ENCODE measurements at regions not wholly inside any gene's neighbourhood (a gene's known extent, or its start where the extent isn't known, plus 50 kb on each side); places are given as distances from the start of the nearest gene placed in this dataset.

DNA sequence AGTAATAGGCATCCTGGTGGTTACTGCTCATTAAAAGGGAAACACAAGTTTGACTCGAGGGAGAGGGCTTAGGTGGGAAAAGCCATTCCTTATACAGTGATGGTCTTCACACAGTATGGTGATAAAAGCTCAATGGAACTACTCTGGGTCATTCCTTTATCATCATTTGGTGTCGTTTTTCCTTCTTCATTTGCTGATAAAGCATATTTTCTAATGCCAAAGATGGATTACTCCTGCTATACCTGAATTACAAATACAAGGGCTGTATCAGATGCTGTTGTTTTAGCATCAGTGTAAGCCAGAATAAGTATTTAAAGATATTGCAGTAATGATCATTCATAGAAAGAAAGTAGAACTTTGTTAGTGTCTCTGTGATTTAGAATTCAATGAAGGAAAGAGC, 563.7 kb downstream of the PLCL1 start:
- Mint-ChIP-seq H3K9me3 (no peaks in the 10 kb centered on the region), H3K4me3 (no peak overlapping the region), H3K27me3 (ENCODE audit: low read depth) (peaks cover 5% of the 10 kb centered on the region), H3K27ac (no peak overlapping the region), H3K4me1 (no peaks in the 10 kb centered on the region), H3K36me3 (ENCODE audit: low read depth) (no peaks in the 10 kb centered on the region)
- TF ChIP-seq, protein P1, sequence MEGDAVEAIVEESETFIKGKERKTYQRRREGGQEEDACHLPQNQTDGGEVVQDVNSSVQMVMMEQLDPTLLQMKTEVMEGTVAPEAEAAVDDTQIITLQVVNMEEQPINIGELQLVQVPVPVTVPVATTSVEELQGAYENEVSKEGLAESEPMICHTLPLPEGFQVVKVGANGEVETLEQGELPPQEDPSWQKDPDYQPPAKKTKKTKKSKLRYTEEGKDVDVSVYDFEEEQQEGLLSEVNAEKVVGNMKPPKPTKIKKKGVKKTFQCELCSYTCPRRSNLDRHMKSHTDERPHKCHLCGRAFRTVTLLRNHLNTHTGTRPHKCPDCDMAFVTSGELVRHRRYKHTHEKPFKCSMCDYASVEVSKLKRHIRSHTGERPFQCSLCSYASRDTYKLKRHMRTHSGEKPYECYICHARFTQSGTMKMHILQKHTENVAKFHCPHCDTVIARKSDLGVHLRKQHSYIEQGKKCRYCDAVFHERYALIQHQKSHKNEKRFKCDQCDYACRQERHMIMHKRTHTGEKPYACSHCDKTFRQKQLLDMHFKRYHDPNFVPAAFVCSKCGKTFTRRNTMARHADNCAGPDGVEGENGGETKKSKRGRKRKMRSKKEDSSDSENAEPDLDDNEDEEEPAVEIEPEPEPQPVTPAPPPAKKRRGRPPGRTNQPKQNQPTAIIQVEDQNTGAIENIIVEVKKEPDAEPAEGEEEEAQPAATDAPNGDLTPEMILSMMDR (IDR thresholded peaks at IDR 0.05; ENCODE audit: unreplicated experiment in 3 of 3) = no peak

DNA sequence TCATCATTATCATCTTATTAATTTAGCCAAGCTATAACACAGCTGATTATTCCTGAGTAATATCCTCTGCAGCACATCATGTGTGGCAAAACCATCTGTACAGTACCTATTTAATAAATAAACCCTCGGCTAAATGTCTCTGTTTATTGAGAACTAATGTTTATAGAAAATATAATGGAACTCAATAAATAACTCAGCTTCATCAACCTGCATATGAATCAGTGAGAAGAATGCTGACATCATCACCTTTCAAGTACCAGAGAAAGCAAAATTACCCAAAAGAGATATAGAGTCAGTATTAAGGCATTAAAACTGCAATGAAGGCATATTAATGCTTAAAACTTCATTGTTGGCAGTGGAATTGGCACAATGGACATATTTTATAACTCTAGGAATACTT, 558.3 kb downstream of the PLCL1 start:
- H3K4me1 Mint-ChIP-seq = no peaks in the 10 kb centered on the region
- no peak overlapping the region for H3K27ac Mint-ChIP-seq
- no peaks in the 10 kb centered on the region for H3K9me3 Mint-ChIP-seq
- H3K27me3 Mint-ChIP-seq (ENCODE audit: low read depth) = peaks cover 7% of the 10 kb centered on the region
- H3K4me3 Mint-ChIP-seq = no peak overlapping the region
- no peaks in the 10 kb centered on the region for H3K36me3 Mint-ChIP-seq (ENCODE audit: low read depth)
- TF ChIP-seq, protein P1 (IDR thresholded peaks at IDR 0.05; ENCODE audit: unreplicated experiment in 3 of 3) = no peak

DNA sequence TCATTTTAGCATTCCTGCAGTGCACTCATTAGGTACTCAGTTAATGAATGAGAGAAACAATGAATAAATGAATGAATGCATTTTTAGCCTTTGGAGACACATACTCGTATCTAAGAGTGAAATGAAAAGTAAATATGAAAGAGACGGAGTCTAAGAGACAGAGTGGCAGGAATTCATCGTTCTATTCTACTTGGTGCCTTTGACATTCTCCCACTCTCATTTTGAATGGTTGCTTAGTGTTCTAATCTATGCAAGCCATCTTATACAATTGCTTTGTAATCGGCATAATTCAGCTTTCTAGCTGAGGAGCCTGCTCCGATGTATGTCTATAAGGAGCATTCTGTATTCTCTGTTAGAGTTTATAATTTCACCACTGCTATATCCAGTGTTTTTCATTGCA, 554.9 kb downstream of the PLCL1 start:
- no peaks in the 10 kb centered on the region for H3K36me3 Mint-ChIP-seq (ENCODE audit: low read depth)
- H3K4me1 Mint-ChIP-seq = no peaks in the 10 kb centered on the region
- peaks cover 8% of the 10 kb centered on the region for H3K27me3 Mint-ChIP-seq (ENCODE audit: low read depth)
- no peak overlapping the region for H3K4me3 Mint-ChIP-seq
- TF ChIP-seq, protein P1 (IDR thresholded peaks at IDR 0.05; ENCODE audit: unreplicated experiment in 3 of 3) = no peak
- no peaks in the 10 kb centered on the region for H3K9me3 Mint-ChIP-seq
- no peak overlapping the region for H3K27ac Mint-ChIP-seq

GRCh38 chr2:198356157-198356556, 551.8 kb downstream of the PLCL1 start:
- Mint-ChIP-seq H3K27me3 (ENCODE audit: low read depth) (peaks cover 19% of the 10 kb centered on the region), H3K4me3 (no peak overlapping the region), H3K36me3 (ENCODE audit: low read depth) (no peaks in the 10 kb centered on the region), H3K27ac (no peak overlapping the region), H3K4me1 (no peaks in the 10 kb centered on the region), H3K9me3 (no peaks in the 10 kb centered on the region)
- TF ChIP-seq, protein P1 (IDR thresholded peaks at IDR 0.05; ENCODE audit: unreplicated experiment in 3 of 3) = no peak

DNA sequence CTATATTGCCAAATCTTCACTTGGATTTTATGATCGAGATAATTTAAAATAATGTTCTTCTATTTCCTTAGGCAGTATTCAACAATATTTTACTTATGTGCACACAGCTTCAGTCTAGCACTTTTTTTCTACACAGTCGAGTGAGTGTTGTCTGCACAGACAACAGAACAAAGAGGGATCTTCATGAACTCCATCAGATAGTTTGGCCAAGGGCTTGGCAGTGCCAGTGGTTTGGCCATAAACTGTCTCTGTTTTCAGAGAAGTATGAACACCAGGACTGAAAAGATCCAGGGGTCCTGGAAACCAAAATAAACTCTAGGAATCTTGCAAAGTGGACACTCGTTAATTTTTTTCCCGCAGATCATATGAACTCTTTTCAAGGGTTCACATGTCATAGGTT, 547.3 kb downstream of the PLCL1 start:
- Mint-ChIP-seq H3K9me3 (no peaks in the 10 kb centered on the region), H3K36me3 (ENCODE audit: low read depth) (no peaks in the 10 kb centered on the region), H3K27ac (no peak overlapping the region), H3K27me3 (ENCODE audit: low read depth) (peaks cover 11% of the 10 kb centered on the region), H3K4me1 (no peaks in the 10 kb centered on the region), H3K4me3 (no peak overlapping the region)
- TF ChIP-seq, protein P1 (IDR thresholded peaks at IDR 0.05; ENCODE audit: unreplicated experiment in 3 of 3) = no peak

GRCh38 chr2:198347946-198348345, 543.6 kb downstream of the PLCL1 start:
- H3K27me3 Mint-ChIP-seq (ENCODE audit: low read depth) = peaks cover 11% of the 10 kb centered on the region
- no peak overlapping the region for H3K4me3 Mint-ChIP-seq
- H3K36me3 Mint-ChIP-seq (ENCODE audit: low read depth) = no peaks in the 10 kb centered on the region
- no peaks in the 10 kb centered on the region for H3K4me1 Mint-ChIP-seq
- H3K27ac Mint-ChIP-seq = no peak overlapping the region
- TF ChIP-seq, protein P1 (IDR thresholded peaks at IDR 0.05; ENCODE audit: unreplicated experiment in 3 of 3) = no peak
- no peaks in the 10 kb centered on the region for H3K9me3 Mint-ChIP-seq
